ENCODE measurements at regions not wholly inside any gene's neighbourhood (a gene's known extent, or its start where the extent isn't known, plus 50 kb on each side); places are given as distances from the start of the nearest gene placed in this dataset.

DNA sequence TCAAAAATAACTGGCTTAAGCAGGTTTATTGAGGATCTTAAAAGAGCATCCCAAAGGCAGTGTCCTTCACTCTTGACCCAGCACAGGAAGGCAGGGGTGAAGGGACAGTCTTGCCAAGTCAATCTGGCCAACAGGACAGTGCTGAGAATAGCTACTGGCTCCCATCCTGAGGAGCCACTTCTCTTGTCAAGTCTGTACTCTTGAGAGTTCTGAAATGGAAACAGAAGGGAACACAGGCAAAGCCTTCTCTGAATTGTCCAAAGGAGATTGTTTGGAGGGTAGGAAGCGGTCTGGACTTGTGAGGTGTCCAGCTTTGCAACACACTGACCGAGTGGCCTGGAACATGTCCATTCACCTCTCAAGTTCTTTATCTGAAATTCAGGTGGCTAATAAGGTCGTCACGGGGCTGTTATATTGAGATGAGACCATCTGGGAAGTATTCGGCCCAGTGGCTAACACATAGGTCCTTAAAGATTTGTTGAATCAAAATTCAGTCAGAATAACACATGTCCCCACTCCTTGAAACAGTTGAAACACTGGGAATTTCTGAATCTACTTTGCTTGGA lies 99.5 kb upstream of the FHL2 start:
- H3K56ac ChIP-seq (replicated peaks; ENCODE audit: insufficient read length, low read depth, low read length): no peak overlapping the region
- H2BK15ac ChIP-seq (ENCODE audit: low read length): no peak overlapping the region
- no peak overlapping the region for H2BK5ac ChIP-seq (ENCODE audit: low read depth, low read length)
- no peaks in the 10 kb centered on the region for H3K79me2 ChIP-seq (ENCODE audit: control insufficient read depth in 1 of 2, insufficient read depth in 2 of 2, low read length in 2 of 2)
- H3K27ac ChIP-seq (ENCODE audit: low read depth, low read length): no peak overlapping the region
- no peaks in the 10 kb centered on the region for H3K27me3 ChIP-seq (replicated peaks in 1 of 4; ENCODE audit: control insufficient read depth in 3 of 4, extremely low read depth in 1 of 4, insufficient read depth in 3 of 4, low read length in 3 of 4)
- H2BK120ac ChIP-seq (replicated peaks; ENCODE audit: low read depth, low read length): no peak overlapping the region
- no peak overlapping the region for H2BK20ac ChIP-seq (ENCODE audit: low read length)
- ChIA-PET CTCF (ENCODE audit: partially characterized antibody) (no interaction called here), POLR2A (ENCODE audit: partially characterized antibody) (no interaction called here)
- H4K8ac ChIP-seq (ENCODE audit: extremely low read depth, insufficient read depth, low read length): no peak overlapping the region
- H3K4ac ChIP-seq (replicated peaks; ENCODE audit: insufficient read length, low read depth, low read length): no peak overlapping the region
- no peak overlapping the region for H2AK5ac ChIP-seq (ENCODE audit: low read depth, low read length)
- no peak for DNase-seq (ENCODE audit: low read depth in 1 of 2, low spot score in 2 of 2)
- no peak for FAIRE-seq
- no peak overlapping the region for H3K23ac ChIP-seq (ENCODE audit: insufficient read length)
- H3K4me2 ChIP-seq (ENCODE audit: insufficient read depth in 1 of 2, low read depth in 2 of 2, low read length in 2 of 2): no peak overlapping the region
- no peaks in the 10 kb centered on the region for H3K79me1 ChIP-seq (ENCODE audit: low read depth, low read length)
- peaks cover 0 to 3% of the 10 kb centered on the region in 2 experiments; a peak in 1 of 4 replicates for H3K9me3 ChIP-seq (ENCODE audit: insufficient read depth in 2 of 2, low read depth in 1 of 2, low read length in 1 of 2)
- no peak overlapping the region for H3K18ac ChIP-seq (ENCODE audit: extremely low read depth, low read length)
- no peak overlapping the region for H2AFZ ChIP-seq (ENCODE audit: low read length)
- H4K20me1 ChIP-seq (replicated peaks in 1 of 2; ENCODE audit: control insufficient read depth in 1 of 2, insufficient read depth in 2 of 2, low read length in 2 of 2): no peaks in the 10 kb centered on the region
- H2BK12ac ChIP-seq (ENCODE audit: low read depth, low read length): no peak overlapping the region
- H3K4me1 ChIP-seq (replicated peaks in 1 of 4; ENCODE audit: control insufficient read depth in 3 of 4, insufficient read depth in 4 of 4, low read length in 3 of 4): peaks cover 0 to 4% (median 2%) of the 10 kb centered on the region in 4 experiments; a peak in 4 of 7 replicates
- no peak overlapping the region for H3K4me3 ChIP-seq (ENCODE audit: extremely low read depth in 1 of 4, insufficient read depth in 2 of 4, low read depth in 3 of 4, low read length in 4 of 4)
- H3K14ac ChIP-seq (ENCODE audit: insufficient read length): no peak overlapping the region
- WGBS, 2 experiments (ENCODE audit: extremely low coverage in 1 of 2, insufficient coverage in 1 of 2, insufficient read length in 1 of 2, insufficient replicate concordance in 2 of 2, low coverage in 1 of 2, low lambda C conversion rate in 2 of 2, missing lambda C conversion rate in 1 of 2): 94% methylated on average over 5 of the region's 5 CpGs; no CpG with 5 or more reads in 1 of the 2 experiments
- H3K23me2 ChIP-seq (ENCODE audit: low read depth, low read length): no peaks in the 10 kb centered on the region
- no peak overlapping the region for H4K91ac ChIP-seq (replicated peaks; ENCODE audit: insufficient read length, low read length)
- H3K9ac ChIP-seq (replicated peaks in 1 of 4; ENCODE audit: extremely low read depth in 1 of 4, low read depth in 3 of 4, low read length in 3 of 4): no peak overlapping the region
- no peaks in the 10 kb centered on the region for H3K36me3 ChIP-seq (ENCODE audit: control insufficient read depth in 2 of 4, insufficient read depth in 4 of 4, low read length in 3 of 4)
- H4K5ac ChIP-seq (ENCODE audit: insufficient read length, low read depth, low read length): no peak overlapping the region
- TF ChIP-seq ASH2L (IDR thresholded peaks at IDR 0.05; ENCODE audit: low read length) (no peak), CHD2 (IDR thresholded peaks at IDR 0.05; ENCODE audit: low read length) (no peak), SP1 (IDR thresholded peaks at IDR 0.05; ENCODE audit: low read depth, low read length) (no peak), TAF1 (IDR thresholded peaks at IDR 0.05; ENCODE audit: low read depth, low read length) (no peak), CBX8 (IDR thresholded peaks at IDR 0.05; ENCODE audit: borderline replicate concordance, low read depth, low read length) (no peak), SP2 (IDR thresholded peaks at IDR 0.05; ENCODE audit: low read length) (no peak), SIX5 (IDR thresholded peaks at IDR 0.05; ENCODE audit: low read depth, low read length) (no peak), NRF1 (IDR thresholded peaks at IDR 0.05; ENCODE audit: low read depth, low read length) (no peak), TCF12 (IDR thresholded peaks at IDR 0.05; ENCODE audit: low read depth, low read length) (no peak), EZH2 (IDR thresholded peaks at IDR 0.05; ENCODE audit: low read depth, low read length, severe bottlenecking) (no peak), GABPA (IDR thresholded peaks at IDR 0.05; ENCODE audit: borderline replicate concordance, insufficient read depth, low read length) (no peak), SUZ12 (IDR thresholded peaks at IDR 0.05; ENCODE audit: low read length) (no peak), POU5F1 (IDR thresholded peaks at IDR 0.05; ENCODE audit: low read depth, low read length) (no peak), HDAC6 (IDR thresholded peaks at IDR 0.05; ENCODE audit: low read depth, low read length) (no peak), BCL11A (IDR thresholded peaks at IDR 0.05; ENCODE audit: low read depth in 2 of 2, low read length in 2 of 2) (no peak), CBX5 (IDR thresholded peaks at IDR 0.05; ENCODE audit: low read depth, low read length) (no peak)
